SK-N-SH (cell line): ENCODE measurements at regions not wholly inside any gene's neighbourhood (a gene's known extent, or its start where the extent isn't known, plus 50 kb on each side); places are given as distances from the start of the nearest gene placed in this dataset.

Source experiments
- CTCF ChIA-PET: fragments of 300-600, 350-600 bp; formaldehyde crosslinking; extraction: SDS; loops from one replicate; lab custom pipeline; 2021; lab: Yijun Ruan, JAX
- POLR2A ChIA-PET: fragments of 350-600 bp; sonication (Branson Sonifier 250); formaldehyde crosslinking; extraction: SDS; loops from one replicate; lab custom pipeline; 2020; ENCODE audit warnings: antibody characterized with exemption, inconsistent platforms; lab: Yijun Ruan, JAX
- DNase-seq: peaks from one replicate; pipeline ENCODE4 v3.0.0; 2012
- H2AFZ ChIP-seq: fragments of 200-600 bp; sonication (generic); 2 replicates; pipeline ENCODE4 v1.8.1; 2016; ENCODE audit warnings: antibody characterized with exemption, mild to moderate bottlenecking, low read depth
- H3F3A ChIP-seq: fragments of 200-600 bp; sonication (generic); replicated peaks from 2 replicates; pipeline ENCODE3; 2016; ENCODE audit warnings: antibody characterized with exemption, mild to moderate bottlenecking; ENCODE audit not compliant: insufficient read depth
- H3K27ac ChIP-seq, 2 experiments: fragments of 200-500 bp in 1 of 2; fragments of 200-600 bp in 1 of 2; sonication (Bioruptor generic) in 1 of 2; sonication (generic), shearing (Covaris generic) in 1 of 2; 2 replicates each; pipeline versions ENCODE4 v1.5.1 to v1.6.1; 2014 to 2016; ENCODE audit warnings: low read depth in 2 of 2, inconsistent platforms in 1 of 2, low read length in 1 of 2, mild to moderate bottlenecking in 1 of 2, mixed read lengths in 1 of 2
- H3K27me3 ChIP-seq: fragments of 200-600 bp; sonication (generic), shearing (Covaris generic); 2 replicates; pipeline ENCODE4 v1.6.1; 2016; ENCODE audit warnings: mixed run types; ENCODE audit not compliant: insufficient read depth
- H3K36me3 ChIP-seq, 2 experiments: fragments of 200-500 bp in 1 of 2; fragments of 200-600 bp in 1 of 2; sonication (Bioruptor generic) in 1 of 2; sonication (generic) in 1 of 2; replicated peaks in 1 of 2; 2 replicates each; pipeline versions ENCODE3 to v1.5.1; 2014 to 2016; ENCODE audit warnings: low read length in 1 of 2, mild to moderate bottlenecking in 1 of 2; ENCODE audit not compliant: insufficient read depth in 2 of 2, control insufficient read depth in 1 of 2
- H3K4me1 ChIP-seq, 2 experiments: fragments of 200-500 bp in 1 of 2; fragments of 200-600 bp in 1 of 2; sonication (Bioruptor generic) in 1 of 2; sonication (generic), shearing (Covaris generic) in 1 of 2; 2 replicates each; pipeline versions ENCODE4 v1.5.1 to v1.6.1; 2014 to 2016; ENCODE audit warnings: low read depth in 1 of 2, low read length in 1 of 2, mixed run types in 1 of 2; ENCODE audit not compliant: insufficient read depth in 2 of 2, control insufficient read depth in 1 of 2
- H3K4me2 ChIP-seq: fragments of 200-600 bp; sonication (generic), shearing (Covaris generic); 2 replicates; pipeline ENCODE4 v1.6.1; 2017; ENCODE audit warnings: mixed run types
- H3K4me3 ChIP-seq, 2 experiments: fragments of 200-500 bp in 1 of 2; fragments of 200-600 bp in 1 of 2; sonication (Bioruptor generic) in 1 of 2; sonication (generic), shearing (Covaris generic) in 1 of 2; 2 replicates each; pipeline versions ENCODE4 v1.5.1 to v1.8.1; 2014 to 2016; ENCODE audit warnings: low read depth in 2 of 2, inconsistent platforms in 1 of 2, low read length in 1 of 2, mild to moderate bottlenecking in 1 of 2, mixed read lengths in 1 of 2, moderate library complexity in 1 of 2
- H3K79me2 ChIP-seq: fragments of 200-600 bp; sonication (generic); 2 replicates; pipeline ENCODE4 v1.8.1; 2017; ENCODE audit warnings: mild to moderate bottlenecking; ENCODE audit not compliant: insufficient read depth
- H3K9ac ChIP-seq: fragments of 200-600 bp; sonication (generic); 2 replicates; pipeline ENCODE4 v1.6.1; 2017; ENCODE audit warnings: mixed run types
- H3K9me2 ChIP-seq: fragments of 200-600 bp; sonication (generic); 2 replicates; pipeline ENCODE4 v1.6.1; 2017; ENCODE audit warnings: mixed run types
- H3K9me3 ChIP-seq: fragments of 200-600 bp; sonication (generic); 2 replicates; pipeline ENCODE4 v1.6.1; 2017; ENCODE audit warnings: mixed run types, mild to moderate bottlenecking, moderate library complexity
- H4K20me1 ChIP-seq: fragments of 200-600 bp; sonication (generic); 2 replicates; pipeline ENCODE4 v1.6.1; 2017; ENCODE audit warnings: mild to moderate bottlenecking, mixed run types; ENCODE audit not compliant: insufficient read depth
- CHD2 ChIP-seq: fragments of 150-350 bp; IDR thresholded peaks from 2 replicates; pipeline ENCODE4 v1.6.1; 2018; ENCODE audit warnings: low read length; ENCODE audit not compliant: partially characterized antibody
- CTCF ChIP-seq: fragments of 200-600 bp; sonication (generic); IDR thresholded peaks from 2 replicates; pipeline ENCODE4 v1.6.1; 2017; ENCODE audit warnings: antibody characterized with exemption, mild to moderate bottlenecking, moderate library complexity
- REST ChIP-seq: IDR thresholded peaks from 2 replicates; pipeline ENCODE4 v1.6.1; 2012; ENCODE audit warnings: mild to moderate bottlenecking, low read depth, low read length, moderate library complexity
- RXRA ChIP-seq: IDR thresholded peaks from 2 replicates; pipeline ENCODE4 v1.4.0; 2012; ENCODE audit warnings: low read depth, mild to moderate bottlenecking, borderline replicate concordance
- SIN3A ChIP-seq: IDR thresholded peaks from 2 replicates; pipeline ENCODE4 v1.6.1; 2012; ENCODE audit warnings: low read depth, mild to moderate bottlenecking, low read length, moderate library complexity, borderline replicate concordance
- TAF1 ChIP-seq: IDR thresholded peaks from 2 replicates; pipeline ENCODE4 v1.6.1; 2012; ENCODE audit warnings: low read depth, mild to moderate bottlenecking, low read length, moderate library complexity, borderline replicate concordance
- TEAD4 ChIP-seq: IDR thresholded peaks from 2 replicates; pipeline ENCODE4 v1.4.0; 2012; ENCODE audit warnings: mild to moderate bottlenecking, borderline replicate concordance; ENCODE audit not compliant: insufficient read depth
- USF1 ChIP-seq: IDR thresholded peaks from 2 replicates; pipeline ENCODE4 v1.4.0; 2012; ENCODE audit warnings: low read depth, borderline replicate concordance
- YY1 ChIP-seq: IDR thresholded peaks from 2 replicates; pipeline ENCODE4 v1.4.0; 2012; ENCODE audit warnings: low read depth, mild to moderate bottlenecking
- ZBTB33 ChIP-seq: IDR thresholded peaks from 2 replicates; pipeline ENCODE4 v1.4.0; 2012; ENCODE audit warnings: low read depth, borderline replicate concordance
- WGBS: methylation state at CpG from one replicate; pipeline ENCODE4 v1.1.6; 2017; ENCODE audit warnings: low lambda C conversion rate; 5-methylcytosine and 5-hydroxymethylcytosine counted together

GRCh38 chr4:184284336-184284690 lies 66.6 kb upstream of the ENPP6 start:
- CTCF ChIA-PET, result interaction anchor here (1.3 to 1.7 kb wide), 3 partner anchors 9 to 20 kb away, joined by 3 to 9 read pairs (median 3); no protein-coding TSS in a partner anchor
- H3K4me1 ChIP-seq, result no peaks in the 10 kb centered on the region
- H3K9ac ChIP-seq, result no peak overlapping the region
- no peaks in the 10 kb centered on the region for H3K36me3 ChIP-seq
- POLR2A ChIA-PET, result no interaction called here
- no peak overlapping the region for H2AFZ ChIP-seq
- no peak overlapping the region for H3K4me3 ChIP-seq
- DNase-seq, result no peak
- TF ChIP-seq CHD2 (no peak), RXRA (no peak), TAF1 (no peak), SIN3A (no peak), YY1 (no peak), TEAD4 (no peak), REST (no peak), CTCF (no peak), ZBTB33 (no peak), USF1 (no peak)
- H3K79me2 ChIP-seq, result no peaks in the 10 kb centered on the region
- no peaks in the 10 kb centered on the region for H3K9me3 ChIP-seq
- H3K9me2 ChIP-seq, result no peaks in the 10 kb centered on the region
- H3K27ac ChIP-seq, result no peak overlapping the region
- no peaks in the 10 kb centered on the region for H4K20me1 ChIP-seq
- H3K27me3 ChIP-seq, result no peaks in the 10 kb centered on the region
- WGBS, result 87% methylated on average over 8 of the region's 8 CpGs
- no peak overlapping the region for H3K4me2 ChIP-seq
- no peaks in the 10 kb centered on the region for H3F3A ChIP-seq
